Thoracic aorta (tissue), 2 donors: ENCODE measurements at regions not wholly inside any gene's neighbourhood (a gene's known extent, or its start where the extent isn't known, plus 50 kb on each side); places are given as distances from the start of the nearest gene placed in this dataset.

ENCODE experiments used
- ATAC-seq: fragments of 150-250 bp; one replicate; pipeline ENCODE4 v1.8.0; 2017; ENCODE audit warnings: low read depth; ENCODE audit not compliant: insufficient number of reproducible peaks, low FRiP score
- DNase-seq: peaks from one replicate; pipeline ENCODE4 v3.0.0-alpha.2; 2020; ENCODE audit warnings: low spot score
- H3K27ac ChIP-seq, 2 donors: fragments of 200-600 bp; sonication (generic); 1 replicate in 1 of 2; 2 replicates in 1 of 2; pipeline ENCODE4 v1.5.1; 2016; ENCODE audit warnings: mild to moderate bottlenecking in 2 of 2, moderate library complexity in 2 of 2
- H3K27me3 ChIP-seq: fragments of 200-600 bp; sonication (generic); replicated peaks from 2 replicates; pipeline ENCODE4 v1.6.0; 2016; ENCODE audit warnings: mild to moderate bottlenecking; ENCODE audit not compliant: insufficient read depth
- H3K36me3 ChIP-seq: fragments of 200-600 bp; sonication (generic); one replicate; pipeline ENCODE4 v1.5.1; 2016
- H3K4me1 ChIP-seq, 2 donors: fragments of 200-600 bp; sonication (generic); 1 replicate in 1 of 2; 2 replicates in 1 of 2; pipeline versions ENCODE4 v1.5.1 to v1.6.0; 2016; ENCODE audit warnings: low read depth in 2 of 2, mild to moderate bottlenecking in 1 of 2; ENCODE audit not compliant: control insufficient read depth in 1 of 2
- H3K4me3 ChIP-seq: fragments of 200-600 bp; sonication (generic); 2 replicates; pipeline ENCODE4 v1.5.1; 2016; ENCODE audit warnings: mild to moderate bottlenecking
- H3K9me3 ChIP-seq: fragments of 200-600 bp; sonication (generic); 2 replicates; pipeline ENCODE4 v1.5.1; 2016
- TF ChIP-seq, protein P1 (sequence below): fragments of 200-600 bp; sonication (generic); IDR thresholded peaks from one replicate; pipeline ENCODE4 v1.5.1; 2019; ENCODE audit warnings: antibody characterized with exemption

DNA sequence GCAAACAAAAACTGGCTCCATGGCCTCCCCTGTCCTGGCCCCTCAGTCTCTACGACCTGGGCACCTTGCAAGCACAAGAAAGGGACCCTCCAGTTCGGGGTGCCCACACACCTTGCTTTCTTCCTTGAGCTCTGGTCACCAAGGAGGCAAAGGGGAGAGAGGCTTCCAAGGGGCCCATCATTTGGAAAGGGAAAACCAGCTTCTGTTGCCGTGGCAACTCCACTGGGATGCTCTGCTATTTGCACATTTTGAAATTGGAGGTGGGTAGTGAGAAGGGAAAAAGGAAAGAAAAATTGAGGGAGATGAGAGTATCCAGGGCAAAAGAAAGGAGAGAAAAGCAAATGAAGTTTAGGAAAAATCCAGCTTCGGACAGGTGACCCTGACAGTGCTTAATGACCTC, 388.4 kb downstream of the SHANK2 start:
- no peak overlapping the region for H3K27ac ChIP-seq
- H3K27me3 ChIP-seq, result no peaks in the 10 kb centered on the region
- H3K9me3 ChIP-seq, result no peaks in the 10 kb centered on the region
- H3K4me1 ChIP-seq, result no peaks in the 10 kb centered on the region
- no peak for DNase-seq
- ATAC-seq, result no peak
- TF ChIP-seq, protein P1, sequence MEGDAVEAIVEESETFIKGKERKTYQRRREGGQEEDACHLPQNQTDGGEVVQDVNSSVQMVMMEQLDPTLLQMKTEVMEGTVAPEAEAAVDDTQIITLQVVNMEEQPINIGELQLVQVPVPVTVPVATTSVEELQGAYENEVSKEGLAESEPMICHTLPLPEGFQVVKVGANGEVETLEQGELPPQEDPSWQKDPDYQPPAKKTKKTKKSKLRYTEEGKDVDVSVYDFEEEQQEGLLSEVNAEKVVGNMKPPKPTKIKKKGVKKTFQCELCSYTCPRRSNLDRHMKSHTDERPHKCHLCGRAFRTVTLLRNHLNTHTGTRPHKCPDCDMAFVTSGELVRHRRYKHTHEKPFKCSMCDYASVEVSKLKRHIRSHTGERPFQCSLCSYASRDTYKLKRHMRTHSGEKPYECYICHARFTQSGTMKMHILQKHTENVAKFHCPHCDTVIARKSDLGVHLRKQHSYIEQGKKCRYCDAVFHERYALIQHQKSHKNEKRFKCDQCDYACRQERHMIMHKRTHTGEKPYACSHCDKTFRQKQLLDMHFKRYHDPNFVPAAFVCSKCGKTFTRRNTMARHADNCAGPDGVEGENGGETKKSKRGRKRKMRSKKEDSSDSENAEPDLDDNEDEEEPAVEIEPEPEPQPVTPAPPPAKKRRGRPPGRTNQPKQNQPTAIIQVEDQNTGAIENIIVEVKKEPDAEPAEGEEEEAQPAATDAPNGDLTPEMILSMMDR, result no peak
- no peak overlapping the region for H3K4me3 ChIP-seq
- H3K36me3 ChIP-seq, result no peaks in the 10 kb centered on the region

DNA sequence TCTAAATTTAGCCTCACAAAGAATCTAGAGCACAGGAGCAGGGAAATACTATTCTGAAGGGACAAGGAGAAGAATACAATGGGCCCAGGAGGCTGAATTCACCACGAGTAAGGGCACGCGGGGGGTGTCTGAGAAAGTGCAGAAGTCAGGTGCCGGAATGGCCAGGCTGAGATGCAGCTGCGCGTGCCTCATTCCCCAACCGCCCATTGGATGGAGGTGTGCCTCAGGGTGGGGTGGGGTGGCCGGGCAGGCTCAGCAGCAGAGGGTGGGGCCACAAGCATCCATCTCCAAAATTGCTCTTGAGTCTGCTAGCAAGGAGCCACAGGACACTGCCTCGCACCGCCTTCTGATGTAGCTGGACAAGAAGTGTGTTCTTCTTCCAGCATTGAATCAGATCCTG, 387.0 kb downstream of the SHANK2 start:
- no peak for DNase-seq
- Histone ChIP-seq H3K9me3 (no peaks in the 10 kb centered on the region), H3K27me3 (no peaks in the 10 kb centered on the region), H3K27ac (no peak overlapping the region), H3K4me1 (no peaks in the 10 kb centered on the region), H3K36me3 (no peaks in the 10 kb centered on the region), H3K4me3 (no peak overlapping the region)
- ATAC-seq, result no peak
- TF ChIP-seq, protein P1, result no peak

DNA sequence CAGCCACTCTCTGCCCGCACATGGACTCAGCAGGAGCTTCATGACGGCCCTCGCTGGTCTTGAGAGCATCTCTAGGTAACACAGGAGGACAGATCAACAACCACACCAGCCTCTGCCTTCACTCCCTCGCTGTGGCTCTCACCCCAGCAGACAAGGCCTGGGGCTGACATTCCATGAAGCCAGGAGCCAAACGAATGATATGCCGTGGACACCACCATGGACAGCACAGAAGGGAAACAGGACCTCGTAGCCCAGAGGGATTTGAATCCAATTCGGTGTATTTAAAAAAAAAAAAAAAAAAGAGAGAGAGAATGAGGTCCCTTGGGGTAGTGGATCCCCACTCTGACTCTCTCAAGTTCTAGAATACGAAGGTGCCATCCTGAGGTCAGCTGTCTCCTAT, 385.5 kb downstream of the SHANK2 start:
- Histone ChIP-seq H3K9me3 (no peaks in the 10 kb centered on the region), H3K27me3 (no peaks in the 10 kb centered on the region), H3K27ac (no peak overlapping the region), H3K4me3 (no peak overlapping the region), H3K4me1 (no peaks in the 10 kb centered on the region), H3K36me3 (no peaks in the 10 kb centered on the region)
- ATAC-seq (no peak), DNase-seq (no peak)
- TF ChIP-seq, protein P1, result no peak

DNA sequence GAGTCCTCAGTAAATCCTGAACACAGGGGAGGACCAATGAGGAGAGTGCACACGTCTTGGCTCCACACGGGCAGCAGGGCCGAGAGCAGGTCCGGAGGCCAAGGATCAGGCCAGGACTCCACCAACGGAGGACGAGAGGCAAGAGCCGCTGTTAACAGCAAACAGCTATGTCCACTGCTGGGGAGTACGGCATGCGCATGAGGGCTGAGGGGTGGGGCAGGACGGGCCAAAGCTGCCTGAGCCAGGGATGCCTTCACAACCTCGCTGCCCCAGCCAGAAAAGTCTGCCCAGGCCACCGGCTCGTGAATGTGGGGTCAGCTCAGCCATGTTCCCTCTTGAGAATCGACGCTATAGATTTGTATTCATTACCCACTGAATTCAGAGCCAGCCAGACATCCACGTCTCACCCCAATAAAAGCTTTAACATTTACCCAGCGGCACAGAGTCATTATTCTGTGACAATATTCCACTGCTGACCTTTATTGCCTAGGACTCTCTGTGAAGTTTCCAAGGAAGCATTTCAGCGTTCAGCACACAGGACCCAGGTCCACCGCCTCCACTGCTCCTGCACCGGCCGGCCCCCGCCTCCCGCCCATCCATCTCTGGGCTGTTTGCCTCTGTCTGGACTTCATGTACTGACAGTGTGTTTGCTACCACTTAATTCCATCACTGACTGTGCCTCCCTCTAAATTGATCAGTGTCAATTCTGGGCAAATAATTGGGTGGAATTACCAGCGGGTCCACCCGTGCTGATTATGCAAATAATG, 384.9 kb downstream of the SHANK2 start:
- H3K27ac ChIP-seq, result no peak overlapping the region
- TF ChIP-seq, protein P1, result no peak
- H3K4me1 ChIP-seq, result no peaks in the 10 kb centered on the region
- H3K27me3 ChIP-seq, result no peaks in the 10 kb centered on the region
- H3K9me3 ChIP-seq, result no peaks in the 10 kb centered on the region
- no peak for ATAC-seq
- no peak for DNase-seq
- H3K4me3 ChIP-seq, result no peak overlapping the region
- H3K36me3 ChIP-seq, result no peaks in the 10 kb centered on the region

DNA sequence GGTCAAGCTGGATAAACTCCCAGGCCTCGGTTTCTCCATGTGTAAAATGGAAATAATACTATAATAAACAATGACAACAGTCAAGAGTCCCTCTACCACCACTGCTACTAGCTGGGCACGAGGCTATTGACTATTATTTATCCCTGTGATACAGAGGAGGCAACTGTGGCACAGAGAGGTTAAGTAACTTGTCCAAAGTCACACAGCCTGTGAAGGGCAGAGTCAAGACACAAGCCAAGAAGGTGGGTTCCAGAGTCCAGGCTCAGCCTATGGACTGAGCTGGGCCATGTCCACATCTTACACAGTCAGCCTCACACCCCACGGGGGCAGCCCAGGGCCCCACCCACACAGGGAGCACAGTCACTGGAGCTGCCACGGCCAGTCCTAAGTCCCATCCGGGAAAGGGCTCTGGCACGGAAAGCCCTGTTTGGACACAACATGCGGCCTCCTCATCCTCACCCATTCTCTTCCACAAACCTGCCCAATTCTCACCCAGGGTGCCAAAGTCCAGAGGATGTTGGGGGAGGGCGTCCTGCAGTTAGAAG, 384.0 kb downstream of the SHANK2 start:
- TF ChIP-seq, protein P1, result no peak
- Histone ChIP-seq H3K27me3 (no peaks in the 10 kb centered on the region), H3K4me1 (no peaks in the 10 kb centered on the region), H3K36me3 (no peaks in the 10 kb centered on the region), H3K27ac (no peak overlapping the region), H3K9me3 (no peaks in the 10 kb centered on the region), H3K4me3 (no peak overlapping the region)
- ATAC-seq (no peak), DNase-seq (no peak)
